Caco-2 (cell line): ENCODE measurements at regions not wholly inside any gene's neighbourhood (a gene's known extent, or its start where the extent isn't known, plus 50 kb on each side); places are given as distances from the start of the nearest gene placed in this dataset.

Experiments used
- BruUV-seq: library from RNA; stranded (reverse); fragments of 400-500 nt; replicated peaks from 2 replicates; lab custom pipeline; 2021; lab: Mats Ljungman, UMichigan
- CTCF ChIA-PET: fragments of 300-600 bp; sonication (Branson Sonifier 250); formaldehyde crosslinking; loops from one replicate; lab custom pipeline; 2022; ENCODE audit warnings: antibody characterized with exemption; lab: Charles Lee
- POLR2A ChIA-PET: fragments of 300-600 bp; sonication (Branson Sonifier 250); formaldehyde crosslinking; loops from one replicate; lab custom pipeline; 2022; ENCODE audit warnings: antibody characterized with exemption; lab: Charles Lee
- DNase-seq, 2 experiments: peaks; one replicate each; pipeline versions ENCODE4 v3.0.0 to v3.0.0-alpha.2; 2020 to 2022
- H3K27me3 ChIP-seq: replicated peaks from 2 replicates; pipeline ENCODE4 v1.6.0; 2011; ENCODE audit warnings: low read length; ENCODE audit not compliant: control insufficient read depth, insufficient read depth
- H3K36me3 ChIP-seq: 2 replicates; pipeline ENCODE4 v1.5.1; 2011; ENCODE audit warnings: low read length; ENCODE audit not compliant: control insufficient read depth, insufficient read depth
- H3K4me1 ChIP-seq: fragments of 250-450 bp; sonication (Bioruptor Pico); 2 replicates; pipeline ENCODE4 v1.5.1; 2020; ENCODE audit warnings: mild to moderate bottlenecking
- H3K4me3 ChIP-seq: 2 replicates; pipeline ENCODE4 v1.5.1; 2011; ENCODE audit warnings: low read depth, mild to moderate bottlenecking, control low read depth, low read length
- H3K9me3 ChIP-seq: fragments of 250-450 bp; sonication (Bioruptor Pico); 2 replicates; pipeline ENCODE4 v1.5.1; 2020; ENCODE audit warnings: mild to moderate bottlenecking, moderate library complexity
- H3K27ac Mint-ChIP-seq: one replicate; pipeline ENCODE4 v1.8.0; 2022; ENCODE audit warnings: mixed read lengths; ENCODE audit not compliant: unreplicated experiment
- H3K27me3 Mint-ChIP-seq: one replicate; pipeline ENCODE4 v1.8.0; 2022; ENCODE audit warnings: mixed read lengths; ENCODE audit not compliant: insufficient read depth, unreplicated experiment
- H3K36me3 Mint-ChIP-seq: one replicate; pipeline ENCODE4 v1.8.0; 2022; ENCODE audit warnings: mild to moderate bottlenecking, mixed read lengths; ENCODE audit not compliant: insufficient read depth, unreplicated experiment
- H3K4me1 Mint-ChIP-seq: one replicate; pipeline ENCODE4 v1.8.0; 2022; ENCODE audit warnings: low read depth, mixed read lengths; ENCODE audit not compliant: unreplicated experiment
- H3K4me3 Mint-ChIP-seq: one replicate; pipeline ENCODE4 v1.8.0; 2022; ENCODE audit warnings: mild to moderate bottlenecking, moderate library complexity, mixed read lengths; ENCODE audit not compliant: unreplicated experiment
- H3K9me3 Mint-ChIP-seq: one replicate; pipeline ENCODE4 v1.8.0; 2022; ENCODE audit warnings: mixed read lengths; ENCODE audit not compliant: unreplicated experiment
- CTCF ChIP-seq, 2 experiments: fragments of 200-600 bp in 1 of 2; IDR thresholded peaks; 1 replicate in 1 of 2; 2 replicates in 1 of 2; pipeline versions ENCODE4 v1.5.1 to v1.8.0; 2011 to 2022; ENCODE audit warnings: antibody characterized with exemption in 1 of 2, control low read depth in 1 of 2, inconsistent platforms in 1 of 2, low read depth in 1 of 2, low read length in 1 of 2, mild to moderate bottlenecking in 1 of 2, moderate library complexity in 1 of 2; ENCODE audit not compliant: insufficient read depth in 1 of 2, severe bottlenecking in 1 of 2, unreplicated experiment in 1 of 2
- intact Hi-C: fragments of 100-400 bp; cut with micrococcal nuclease; formaldehyde crosslinking; loops from one replicate; pipeline ENCODE4 v1.10.0; 2022; ENCODE audit not compliant: unreplicated experiment

GRCh38 chr16:54422569-54422978 lies 136.0 kb upstream of the IRX3 start:
- no peak for TF ChIP-seq CTCF (IDR thresholded peaks at IDR 0.05; ENCODE audit: insufficient read depth in 1 of 2, low read depth in 1 of 2, low read length in 1 of 2, severe bottlenecking in 1 of 2, unreplicated experiment in 1 of 2)
- Histone ChIP-seq H3K4me1 (peaks cover 18% of the 10 kb centered on the region), H3K4me3 (no peak overlapping the region), H3K9me3 (no peaks in the 10 kb centered on the region), H3K36me3 (no peaks in the 10 kb centered on the region), H3K27me3 (no peaks in the 10 kb centered on the region; the same call in 1 of the 2 replicates)
- Mint-ChIP-seq H3K36me3 (no peaks in the 10 kb centered on the region), H3K9me3 (no peaks in the 10 kb centered on the region), H3K4me3 (no peak overlapping the region), H3K27ac (no peak overlapping the region), H3K27me3 (no peaks in the 10 kb centered on the region), H3K4me1 (peaks cover 36% of the 10 kb centered on the region)
- ChIA-PET POLR2A (interaction anchor here (0.6 kb wide), 1 partner anchor 753 kb away, joined by 3 read pairs; no protein-coding TSS in a partner anchor), CTCF (no interaction called here)
- BruUV-seq: no TSS peak
- DNase-seq: no peak
- intact Hi-C loops: no loop called here

DNA sequence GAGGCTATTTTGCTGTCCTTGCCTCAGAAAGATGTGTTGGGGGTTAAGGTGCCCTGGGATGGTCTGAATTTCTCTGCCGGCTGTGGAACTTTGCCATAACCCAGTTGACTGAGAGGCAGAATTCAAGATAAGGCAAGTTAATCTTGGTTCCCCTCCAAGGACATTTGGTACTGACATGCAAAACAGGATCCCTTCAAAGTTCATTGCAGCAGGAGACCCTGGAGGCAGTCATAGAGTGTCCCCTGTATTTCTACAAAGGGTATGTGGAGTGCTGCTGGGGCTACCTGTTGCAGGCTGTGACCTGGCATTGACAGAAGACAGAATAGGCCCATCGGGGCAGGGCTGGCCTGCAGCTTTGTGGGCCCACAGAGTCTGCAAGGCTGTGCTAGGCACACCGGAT lies 135.6 kb upstream of the IRX3 start:
- Histone ChIP-seq H3K4me3 (no peak overlapping the region), H3K9me3 (no peaks in the 10 kb centered on the region), H3K4me1 (peaks cover 20% of the 10 kb centered on the region), H3K27me3 (no peaks in the 10 kb centered on the region; the same call in 1 of the 2 replicates), H3K36me3 (no peaks in the 10 kb centered on the region)
- Mint-ChIP-seq H3K27me3 (no peaks in the 10 kb centered on the region), H3K4me1 (peaks cover 36% of the 10 kb centered on the region), H3K9me3 (no peaks in the 10 kb centered on the region), H3K27ac (no peak overlapping the region), H3K4me3 (no peak overlapping the region), H3K36me3 (no peaks in the 10 kb centered on the region)
- TF ChIP-seq CTCF (IDR thresholded peaks at IDR 0.05; ENCODE audit: insufficient read depth in 1 of 2, low read depth in 1 of 2, low read length in 1 of 2, severe bottlenecking in 1 of 2, unreplicated experiment in 1 of 2): no peak
- intact Hi-C loops: no loop called here
- DNase-seq: no peak
- BruUV-seq: no TSS peak
- ChIA-PET POLR2A (interaction anchor here (0.6 kb wide), 1 partner anchor 753 kb away, joined by 3 read pairs; no protein-coding TSS in a partner anchor), CTCF (no interaction called here)

DNA sequence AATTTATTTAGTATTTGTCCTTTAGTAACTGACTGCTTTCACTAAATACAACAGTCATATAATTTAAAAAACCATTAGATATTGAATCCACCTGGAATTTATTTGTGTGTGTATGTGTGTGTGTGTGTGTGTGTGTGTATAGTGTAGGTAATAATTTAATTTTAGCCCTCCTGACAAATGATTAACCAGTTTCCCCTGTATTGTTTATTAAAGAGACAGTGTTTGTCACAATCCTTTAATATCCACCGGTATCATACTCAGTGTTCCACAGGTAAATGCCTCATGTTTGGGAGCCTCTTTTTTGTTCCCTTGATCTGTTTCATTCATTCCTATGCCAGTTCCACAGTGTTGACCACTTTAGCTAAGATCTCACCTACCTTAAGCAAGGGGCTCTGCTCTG lies 134.6 kb upstream of the IRX3 start:
- no peaks in the 10 kb centered on the region for H3K9me3 Mint-ChIP-seq
- CTCF ChIA-PET: no interaction called here
- intact Hi-C loops: no loop called here
- Histone ChIP-seq H3K4me3 (no peak overlapping the region), H3K4me1 (peaks cover 21% of the 10 kb centered on the region), H3K36me3 (no peaks in the 10 kb centered on the region), H3K9me3 (no peaks in the 10 kb centered on the region), H3K27me3 (no peaks in the 10 kb centered on the region)
- POLR2A ChIA-PET: no interaction called here
- H3K27me3 Mint-ChIP-seq: no peaks in the 10 kb centered on the region
- H3K36me3 Mint-ChIP-seq: no peaks in the 10 kb centered on the region
- DNase-seq: no peak
- peaks cover 35% of the 10 kb centered on the region for H3K4me1 Mint-ChIP-seq
- BruUV-seq: no TSS peak
- H3K27ac Mint-ChIP-seq: no peak overlapping the region
- no peak for TF ChIP-seq CTCF (IDR thresholded peaks at IDR 0.05; ENCODE audit: insufficient read depth in 1 of 2, low read depth in 1 of 2, low read length in 1 of 2, severe bottlenecking in 1 of 2, unreplicated experiment in 1 of 2)
- H3K4me3 Mint-ChIP-seq: no peak overlapping the region
